D721Med (cell line): ENCODE measurements at regions not wholly inside any gene's neighbourhood (a gene's known extent, or its start where the extent isn't known, plus 50 kb on each side); places are given as distances from the start of the nearest gene placed in this dataset.

Experiments
- DNase-seq: peaks from one replicate; pipeline ENCODE4 v3.0.0; 2011; ENCODE audit warnings: low spot score; ENCODE audit not compliant: insufficient read length
- FAIRE-seq: peaks from 2 replicates; lab custom pipeline; 2011; peaks lifted over from hg19 to GRCh38; lab: Jason Lieb, UNC
- CTCF ChIP-seq: IDR thresholded peaks from 2 replicates; pipeline ENCODE4 v1.5.1; 2012; ENCODE audit warnings: mild to moderate bottlenecking, control low read depth; ENCODE audit not compliant: insufficient read depth; ENCODE audit errors: missing control alignments

- DNase-seq = no peak
- no peak for FAIRE-seq
- TF ChIP-seq CTCF = no peak
Measured at GRCh38 chr13:47788844-47789243, 212.2 kb downstream of the SUCLA2 start.

GRCh38 chr13:47774671-47774994 lies 226.4 kb downstream of the SUCLA2 start:
- DNase-seq (no peak), FAIRE-seq (no peak)
- no peak for TF ChIP-seq CTCF

- TF ChIP-seq CTCF = no peak
- no peak for FAIRE-seq
- DNase-seq = no peak
Measured at GRCh38 chr13:47764817-47765216, 236.3 kb downstream of the SUCLA2 start.

GRCh38 chr13:47757466-47758080 lies 243.5 kb downstream of the SUCLA2 start:
- TF ChIP-seq CTCF = no peak
- FAIRE-seq (no peak), DNase-seq (no peak)

GRCh38 chr13:47747901-47748300 lies 253.2 kb downstream of the SUCLA2 start:
- FAIRE-seq (no peak), DNase-seq (no peak)
- TF ChIP-seq CTCF = no peak

- no peak for FAIRE-seq
- DNase-seq = no peak
- no peak for TF ChIP-seq CTCF
Measured at GRCh38 chr13:47726394-47726793, 274.7 kb downstream of the SUCLA2 start.

GRCh38 chr13:47723898-47724297 lies 277.2 kb downstream of the SUCLA2 start:
- FAIRE-seq = no peak
- no peak for DNase-seq
- no peak for TF ChIP-seq CTCF
